Mucosa of descending colon (tissue), 3 donors: ENCODE measurements at regions not wholly inside any gene's neighbourhood (a gene's known extent, or its start where the extent isn't known, plus 50 kb on each side); places are given as distances from the start of the nearest gene placed in this dataset.
"Not testable (repeated sequence)": the region's sequence is repeated elsewhere in the genome, so short reads cannot be mapped to it uniquely, and the experiment has no call there.

ENCODE experiments used
- ATAC-seq: fragments of 200-7000 bp; cut with Tn5 transposase; one replicate; pipeline ENCODE4 v1.9.1; 2020; ENCODE audit warnings: mild to moderate bottlenecking, moderate library complexity
- DNase-seq, 3 donors: peaks; one replicate each; pipeline ENCODE4 v3.0.0-alpha.2; 2020
- H3K36me3 ChIP-seq: fragments of 200-600 bp; one replicate; pipeline ENCODE4 v1.8.0; 2021; ENCODE audit warnings: low read depth, mild to moderate bottlenecking
- H3K4me1 ChIP-seq: fragments of 200-600 bp; one replicate; pipeline ENCODE4 v1.8.0; 2021; ENCODE audit warnings: low read depth, mild to moderate bottlenecking
- H3K4me3 ChIP-seq: fragments of 200-600 bp; one replicate; pipeline ENCODE4 v1.8.0; 2021; ENCODE audit warnings: mild to moderate bottlenecking
- H3K9me3 ChIP-seq: fragments of 200-600 bp; one replicate; pipeline ENCODE4 v1.8.0; 2021; ENCODE audit warnings: mild to moderate bottlenecking
- CTCF ChIP-seq: fragments of 200-600 bp; IDR thresholded peaks from one replicate; pipeline ENCODE4 v1.8.0; 2022; ENCODE audit warnings: antibody characterized with exemption, mild to moderate bottlenecking
- intact Hi-C, 2 donors: fragments of 100-400 bp; cut with DNase I in 1 of 2; cut with micrococcal nuclease in 1 of 2; formaldehyde crosslinking; loops; one replicate each; pipeline versions ENCODE4 v1.11.0 to v1.11.1; 2022; cut with DNase I, micrococcal nuclease
- donor health status: DM: no; HTN: no; CAD: no; lungs with moderate emphysema.
- donor health status: DM: no; HTN: no; CAD: no.
- donor health status: DM: no; HTN: yes; CAD: no.

GRCh38 chr3:138890555-138891187, 55.9 kb upstream of the PIK3CB start:
- peak; percentile 31 for ATAC-seq
- H3K4me1 ChIP-seq: no peaks in the 10 kb centered on the region
- no peak for TF ChIP-seq CTCF
- H3K36me3 ChIP-seq: no peaks in the 10 kb centered on the region
- no peak overlapping the region for H3K4me3 ChIP-seq
- DNase-seq: peak in 1 of 3 donors; percentile 23
- intact Hi-C loops: no loop called here
- H3K9me3 ChIP-seq: no peaks in the 10 kb centered on the region

- H3K4me1 ChIP-seq: no peaks in the 10 kb centered on the region
- TF ChIP-seq CTCF: no peak
- no peaks in the 10 kb centered on the region for H3K9me3 ChIP-seq
- no peaks in the 10 kb centered on the region for H3K36me3 ChIP-seq
- DNase-seq (no peak), ATAC-seq (no peak)
- no peak overlapping the region for H3K4me3 ChIP-seq
- intact Hi-C loops: no loop called here
Measured at GRCh38 chr3:138889792-138890191, 55.1 kb upstream of the PIK3CB start.

- DNase-seq (no peak), ATAC-seq (peak; percentile 69)
- no peak for TF ChIP-seq CTCF
- intact Hi-C loops: no loop called here
- H3K9me3 ChIP-seq: no peaks in the 10 kb centered on the region
- no peak overlapping the region for H3K4me3 ChIP-seq
- no peaks in the 10 kb centered on the region for H3K36me3 ChIP-seq
- H3K4me1 ChIP-seq: no peaks in the 10 kb centered on the region
Measured at GRCh38 chr3:138888560-138888959, 53.8 kb upstream of the PIK3CB start.

GRCh38 chr3:138886096-138886495, 51.4 kb upstream of the PIK3CB start:
- H3K36me3 ChIP-seq, H3K4me3 ChIP-seq, intact Hi-C loops, ATAC-seq, H3K4me1 ChIP-seq, H3K9me3 ChIP-seq, DNase-seq: not testable (repeated sequence)
